Fibroblast of lung (primary cell): ENCODE measurements at regions not wholly inside any gene's neighbourhood (a gene's known extent, or its start where the extent isn't known, plus 50 kb on each side); places are given as distances from the start of the nearest gene placed in this dataset.

ENCODE experiments used
- DNase-seq, 2 donors: peaks; one replicate each; pipeline versions ENCODE4 v3.0.0 to v3.0.0-alpha.2; 2010; ENCODE audit warnings: low read depth in 2 of 2
- H2AFZ ChIP-seq: 2 replicates; pipeline ENCODE4 v1.5.1; 2012; ENCODE audit warnings: low read length, control low read depth, inconsistent platforms
- H3K27ac ChIP-seq: 2 replicates; pipeline ENCODE4 v1.5.1; 2011; ENCODE audit warnings: low read length, control low read depth; ENCODE audit not compliant: insufficient read depth
- H3K27me3 ChIP-seq: 2 replicates; pipeline ENCODE4 v1.5.1; 2011; ENCODE audit warnings: mild to moderate bottlenecking, low read length; ENCODE audit not compliant: control insufficient read depth, insufficient read depth
- H3K36me3 ChIP-seq: 2 replicates; pipeline ENCODE4 v1.5.1; 2011; ENCODE audit warnings: low read length; ENCODE audit not compliant: control insufficient read depth, insufficient read depth
- H3K4me1 ChIP-seq: 2 replicates; pipeline ENCODE4 v1.5.1; 2011; ENCODE audit warnings: low read length; ENCODE audit not compliant: control insufficient read depth, insufficient read depth; ENCODE audit errors: extremely low read depth
- H3K4me2 ChIP-seq: 2 replicates; pipeline ENCODE4 v1.5.1; 2011; ENCODE audit warnings: low read length, control low read depth; ENCODE audit not compliant: insufficient read depth; ENCODE audit errors: extremely low read depth
- H3K4me3 ChIP-seq, 4 experiments: fragments of 200-600 bp in 1 of 4; sonication (generic) in 1 of 4; replicated peaks in 1 of 4; 2 replicates each; pipeline ENCODE4 v1.5.1; 2011 to 2016; ENCODE audit warnings: low read length in 4 of 4, low read depth in 3 of 4, mild to moderate bottlenecking in 3 of 4, control low read depth in 2 of 4, inconsistent platforms in 1 of 4, mixed read lengths in 1 of 4; ENCODE audit not compliant: insufficient read depth in 1 of 4; ENCODE audit errors: control extremely low read depth in 1 of 4
- H3K79me2 ChIP-seq: 2 replicates; pipeline ENCODE4 v1.5.1; 2012; ENCODE audit warnings: mild to moderate bottlenecking, low read length, inconsistent platforms; ENCODE audit not compliant: control insufficient read depth, insufficient read depth
- H3K9ac ChIP-seq: 2 replicates; pipeline ENCODE4 v1.5.1; 2011; ENCODE audit warnings: mild to moderate bottlenecking, low read length, control low read depth; ENCODE audit not compliant: insufficient read depth
- H3K9me3 ChIP-seq: 2 replicates; pipeline ENCODE4 v1.5.1; 2012; ENCODE audit warnings: low read depth, low read length; ENCODE audit not compliant: control insufficient read depth, insufficient read depth
- H4K20me1 ChIP-seq: 2 replicates; pipeline ENCODE4 v1.5.1; 2011; ENCODE audit warnings: low read length; ENCODE audit not compliant: control insufficient read depth, insufficient read depth; ENCODE audit errors: extremely low read depth
- CTCF ChIP-seq, 2 donors: IDR thresholded peaks in 1 of 2; conservative IDR thresholded peaks in 1 of 2; 1 replicate in 1 of 2; 2 replicates in 1 of 2; pipeline ENCODE4 v1.5.1; 2011 to 2012; ENCODE audit warnings: low read length in 2 of 2, control low read depth in 1 of 2, inconsistent platforms in 1 of 2, low read depth in 1 of 2, mild to moderate bottlenecking in 1 of 2
- EZH2 ChIP-seq: IDR thresholded peaks from 2 replicates; pipeline ENCODE4 v1.5.1; 2012; ENCODE audit warnings: low read length, control low read depth, mild to moderate bottlenecking; ENCODE audit errors: missing control alignments

GRCh38 chrX:45954026-45954425, 591.2 kb downstream of the ZNF674 start:
- Histone ChIP-seq H3K4me3 (no peak overlapping the region), H2AFZ (no peak overlapping the region), H3K4me1 (no peaks in the 10 kb centered on the region), H3K27me3 (no peaks in the 10 kb centered on the region), H3K79me2 (no peaks in the 10 kb centered on the region), H3K27ac (no peak overlapping the region), H3K4me2 (no peak overlapping the region), H3K9ac (no peak overlapping the region), H3K9me3 (no peaks in the 10 kb centered on the region), H3K36me3 (no peaks in the 10 kb centered on the region), H4K20me1 (no peaks in the 10 kb centered on the region)
- peak in 1 of 2 donors; percentile 44 for DNase-seq
- TF ChIP-seq CTCF (conservative IDR thresholded peaks at IDR 0.05 in 1 of 2, IDR thresholded peaks at IDR 0.05 in 1 of 2; ENCODE audit: low read depth in 1 of 2, low read length in 2 of 2) (no peak), EZH2 (no peak)

DNA sequence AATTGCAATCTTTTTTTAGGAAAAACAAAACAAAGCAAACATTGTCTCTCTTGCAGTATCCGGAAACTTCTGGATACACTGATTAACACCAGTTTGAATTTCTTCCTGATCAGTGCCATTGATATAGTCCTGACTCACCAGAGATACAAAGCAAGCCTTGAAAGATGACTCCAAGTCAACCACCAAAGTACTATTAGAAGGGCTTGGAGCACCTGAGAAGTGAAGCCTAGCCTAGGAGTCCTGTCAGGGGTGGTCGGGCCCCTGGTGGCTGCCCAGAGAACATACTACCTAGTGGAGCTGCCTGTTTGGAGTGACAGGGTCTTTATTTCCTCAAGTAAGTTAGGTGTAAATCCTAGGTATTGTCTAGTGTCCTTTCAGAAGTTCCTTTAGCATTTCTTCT, 593.2 kb downstream of the ZNF674 start:
- no peak overlapping the region for H2AFZ ChIP-seq
- no peak overlapping the region for H3K4me3 ChIP-seq
- DNase-seq, result no peak
- H3K4me2 ChIP-seq, result no peak overlapping the region
- no peaks in the 10 kb centered on the region for H3K27me3 ChIP-seq
- H3K27ac ChIP-seq, result no peak overlapping the region
- H3K9ac ChIP-seq, result no peak overlapping the region
- TF ChIP-seq CTCF (conservative IDR thresholded peaks at IDR 0.05 in 1 of 2, IDR thresholded peaks at IDR 0.05 in 1 of 2; ENCODE audit: low read depth in 1 of 2, low read length in 2 of 2) (no peak), EZH2 (no peak)
- no peaks in the 10 kb centered on the region for H3K9me3 ChIP-seq
- no peaks in the 10 kb centered on the region for H3K79me2 ChIP-seq
- H3K4me1 ChIP-seq, result no peaks in the 10 kb centered on the region
- no peaks in the 10 kb centered on the region for H4K20me1 ChIP-seq
- no peaks in the 10 kb centered on the region for H3K36me3 ChIP-seq

DNA sequence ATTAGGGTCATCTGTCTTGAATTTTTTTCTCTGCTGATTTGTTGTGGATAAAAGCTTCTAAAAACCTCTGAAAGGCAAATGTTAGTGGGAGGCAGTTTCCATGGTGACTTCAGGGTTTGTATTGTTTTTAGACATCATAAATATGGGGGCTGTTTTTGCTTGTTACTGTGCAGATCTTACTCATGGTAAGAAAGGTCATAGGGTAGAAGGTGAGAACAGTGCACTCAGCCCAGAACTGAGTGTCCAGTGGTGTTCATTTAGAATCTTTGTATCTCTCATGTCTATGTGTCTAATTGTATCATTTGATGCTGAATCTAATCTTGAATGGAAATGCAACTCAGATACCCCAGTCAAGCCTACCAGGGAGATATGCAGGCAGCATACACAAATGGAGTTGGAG, 609.8 kb downstream of the ZNF674 start:
- Histone ChIP-seq H3K27me3 (no peaks in the 10 kb centered on the region), H3K4me1 (no peaks in the 10 kb centered on the region), H2AFZ (no peak overlapping the region), H3K9ac (no peak overlapping the region), H3K27ac (no peak overlapping the region), H3K9me3 (no peaks in the 10 kb centered on the region), H3K4me3 (no peak overlapping the region), H4K20me1 (no peaks in the 10 kb centered on the region), H3K79me2 (no peaks in the 10 kb centered on the region), H3K4me2 (no peak overlapping the region), H3K36me3 (no peaks in the 10 kb centered on the region)
- TF ChIP-seq EZH2 (no peak), CTCF (conservative IDR thresholded peaks at IDR 0.05 in 1 of 2, IDR thresholded peaks at IDR 0.05 in 1 of 2; ENCODE audit: low read depth in 1 of 2, low read length in 2 of 2) (no peak)
- no peak for DNase-seq
